Mesodermal cell (in vitro differentiated cells): ENCODE measurements at regions not wholly inside any gene's neighbourhood (a gene's known extent, or its start where the extent isn't known, plus 50 kb on each side); places are given as distances from the start of the nearest gene placed in this dataset.
"Not testable (repeated sequence)": the region's sequence is repeated elsewhere in the genome, so short reads cannot be mapped to it uniquely, and the experiment has no call there.

Source experiments
- H3K27ac ChIP-seq: 2 replicates; pipeline ENCODE4 v1.7.0; 2013; ENCODE audit warnings: mild to moderate bottlenecking, low read depth, low read length, moderate library complexity; ENCODE audit not compliant: severe bottlenecking
- H3K36me3 ChIP-seq: 2 replicates; pipeline ENCODE4 v1.7.1; 2013; ENCODE audit warnings: mild to moderate bottlenecking, low read length, moderate library complexity; ENCODE audit not compliant: control insufficient read depth, insufficient read depth
- H3K4me1 ChIP-seq: one replicate; pipeline ENCODE4 v1.7.1; 2013; ENCODE audit warnings: mild to moderate bottlenecking, low read length; ENCODE audit not compliant: insufficient read depth, control insufficient read depth, poor library complexity, severe bottlenecking
- H3K4me3 ChIP-seq: 2 replicates; pipeline ENCODE4 v1.7.0; 2013; ENCODE audit warnings: low read length, control low read depth, mild to moderate bottlenecking; ENCODE audit not compliant: insufficient read depth, poor library complexity, severe bottlenecking; ENCODE audit errors: extremely low read depth
- H3K9me3 ChIP-seq: 2 replicates; pipeline ENCODE4 v1.7.1; 2013; ENCODE audit warnings: mild to moderate bottlenecking, low read length, moderate library complexity; ENCODE audit not compliant: control insufficient read depth
- WGBS, 2 experiments: methylation state at CpG; one replicate each; pipeline ENCODE4 v1.1.5; 2013; ENCODE audit warnings: missing lambda C conversion rate in 2 of 2; ENCODE audit not compliant: insufficient coverage in 2 of 2; 5-methylcytosine and 5-hydroxymethylcytosine counted together

GRCh38 chr2:83273322-83273721, 1185.8 kb downstream of the SUCLG1 start:
- Histone ChIP-seq H3K4me3 (no peak overlapping the region), H3K36me3 (no peaks in the 10 kb centered on the region), H3K9me3 (no peaks in the 10 kb centered on the region), H3K27ac (no peak overlapping the region), H3K4me1 (no peaks in the 10 kb centered on the region)

- Histone ChIP-seq H3K36me3 (no peaks in the 10 kb centered on the region), H3K4me3 (no peak overlapping the region), H3K4me1 (no peaks in the 10 kb centered on the region), H3K27ac (no peak overlapping the region), H3K9me3 (no peaks in the 10 kb centered on the region)
- WGBS, 2 experiments = no CpG with 5 or more reads among the region's 1 CpG
Observed at GRCh38 chr2:83261591-83262136, 1197.4 kb downstream of the SUCLG1 start.

GRCh38 chr2:83253848-83254247, 1205.2 kb downstream of the SUCLG1 start:
- no peaks in the 10 kb centered on the region for H3K36me3 ChIP-seq
- no peak overlapping the region for H3K4me3 ChIP-seq
- no peaks in the 10 kb centered on the region for H3K4me1 ChIP-seq
- WGBS, 2 experiments = no CpG with 5 or more reads among the region's 1 CpG
- H3K9me3 ChIP-seq = no peaks in the 10 kb centered on the region
- no peak overlapping the region for H3K27ac ChIP-seq

GRCh38 chr2:83251321-83251872, 1207.7 kb downstream of the SUCLG1 start:
- Histone ChIP-seq H3K4me3 (no peak overlapping the region), H3K9me3 (peaks cover 7% of the 10 kb centered on the region), H3K4me1 (no peaks in the 10 kb centered on the region), H3K27ac (no peak overlapping the region), H3K36me3 (no peaks in the 10 kb centered on the region)
- no CpG with 5 or more reads among the region's 3 CpGs for WGBS, 2 experiments

- H3K4me1 ChIP-seq, H3K4me3 ChIP-seq, H3K27ac ChIP-seq, H3K9me3 ChIP-seq, H3K36me3 ChIP-seq: not testable (repeated sequence)
- WGBS, 2 experiments = 94 to 95% methylated on average over 22 to 23 of the region's 30 CpGs
Observed at GRCh38 chr2:83245806-83246537, 1213.1 kb downstream of the SUCLG1 start.

- H3K4me1 ChIP-seq = no peaks in the 10 kb centered on the region
- no peaks in the 10 kb centered on the region for H3K36me3 ChIP-seq
Observed at GRCh38 chr2:83240611-83241010, 1218.5 kb downstream of the SUCLG1 start.

GRCh38 chr2:83238111-83238510, 1221.0 kb downstream of the SUCLG1 start:
- WGBS, 2 experiments = 80 to 93% methylated on average over 1 to 2 of the region's 2 CpGs

More at GRCh38 chr2:83240611-83241010, 1218.5 kb downstream of the SUCLG1 start:
- no peaks in the 10 kb centered on the region for H3K9me3 ChIP-seq
- no peak overlapping the region for H3K27ac ChIP-seq
- WGBS, 2 experiments = no CpG with 5 or more reads among the region's 2 CpGs
- H3K4me3 ChIP-seq = no peak overlapping the region

GRCh38 chr2:83234246-83234645, 1224.8 kb downstream of the SUCLG1 start:
- Histone ChIP-seq H3K4me3 (no peak overlapping the region), H3K9me3 (no peaks in the 10 kb centered on the region), H3K27ac (no peak overlapping the region), H3K4me1 (no peaks in the 10 kb centered on the region), H3K36me3 (no peaks in the 10 kb centered on the region)

More at GRCh38 chr2:83238111-83238510, 1221.0 kb downstream of the SUCLG1 start:
- Histone ChIP-seq H3K4me1 (no peaks in the 10 kb centered on the region), H3K4me3 (no peak overlapping the region), H3K36me3 (no peaks in the 10 kb centered on the region), H3K9me3 (no peaks in the 10 kb centered on the region), H3K27ac (no peak overlapping the region)

- WGBS, 2 experiments = 89 to 100% methylated on average over 1 of the region's 2 CpGs
- no peaks in the 10 kb centered on the region for H3K36me3 ChIP-seq
- H3K9me3 ChIP-seq = no peaks in the 10 kb centered on the region
- H3K27ac ChIP-seq = no peak overlapping the region
- no peaks in the 10 kb centered on the region for H3K4me1 ChIP-seq
- no peak overlapping the region for H3K4me3 ChIP-seq
Observed at GRCh38 chr2:83233781-83234180, 1225.3 kb downstream of the SUCLG1 start.

GRCh38 chr2:83233326-83233725, 1225.8 kb downstream of the SUCLG1 start:
- Histone ChIP-seq H3K4me3 (no peak overlapping the region), H3K27ac (no peak overlapping the region), H3K9me3 (no peaks in the 10 kb centered on the region), H3K4me1 (no peaks in the 10 kb centered on the region), H3K36me3 (no peaks in the 10 kb centered on the region)

GRCh38 chr2:83229443-83229842, 1229.6 kb downstream of the SUCLG1 start:
- 83 to 100% methylated on average over 1 of the region's 2 CpGs for WGBS, 2 experiments
- no peak overlapping the region for H3K4me3 ChIP-seq
- no peaks in the 10 kb centered on the region for H3K4me1 ChIP-seq
- H3K27ac ChIP-seq = no peak overlapping the region
- H3K36me3 ChIP-seq = no peaks in the 10 kb centered on the region
- no peaks in the 10 kb centered on the region for H3K9me3 ChIP-seq
